ENCODE measurements at regions not wholly inside any gene's neighbourhood (a gene's known extent, or its start where the extent isn't known, plus 50 kb on each side); places are given as distances from the start of the nearest gene placed in this dataset.

DNA sequence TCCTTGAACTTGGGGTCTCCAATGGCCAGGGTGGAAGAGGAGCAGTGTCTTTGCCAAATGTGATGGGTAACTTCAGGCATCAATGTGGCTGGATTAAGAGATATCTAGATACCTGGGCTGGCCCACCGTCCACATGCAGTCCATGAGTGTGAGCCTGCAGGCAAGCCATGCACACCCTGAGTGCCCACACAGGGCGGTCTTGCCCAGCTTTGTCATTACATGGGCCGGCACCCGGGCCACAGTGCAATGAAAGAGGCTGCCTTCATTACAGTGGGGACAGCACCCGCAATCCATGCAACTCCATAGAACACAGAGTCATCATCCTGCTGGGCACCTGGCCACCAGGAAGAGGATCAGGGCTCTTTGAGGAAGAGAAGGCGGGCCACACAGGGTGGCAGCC, 263.8 kb upstream of the IRX1 start:
- TF ChIP-seq, protein P1, sequence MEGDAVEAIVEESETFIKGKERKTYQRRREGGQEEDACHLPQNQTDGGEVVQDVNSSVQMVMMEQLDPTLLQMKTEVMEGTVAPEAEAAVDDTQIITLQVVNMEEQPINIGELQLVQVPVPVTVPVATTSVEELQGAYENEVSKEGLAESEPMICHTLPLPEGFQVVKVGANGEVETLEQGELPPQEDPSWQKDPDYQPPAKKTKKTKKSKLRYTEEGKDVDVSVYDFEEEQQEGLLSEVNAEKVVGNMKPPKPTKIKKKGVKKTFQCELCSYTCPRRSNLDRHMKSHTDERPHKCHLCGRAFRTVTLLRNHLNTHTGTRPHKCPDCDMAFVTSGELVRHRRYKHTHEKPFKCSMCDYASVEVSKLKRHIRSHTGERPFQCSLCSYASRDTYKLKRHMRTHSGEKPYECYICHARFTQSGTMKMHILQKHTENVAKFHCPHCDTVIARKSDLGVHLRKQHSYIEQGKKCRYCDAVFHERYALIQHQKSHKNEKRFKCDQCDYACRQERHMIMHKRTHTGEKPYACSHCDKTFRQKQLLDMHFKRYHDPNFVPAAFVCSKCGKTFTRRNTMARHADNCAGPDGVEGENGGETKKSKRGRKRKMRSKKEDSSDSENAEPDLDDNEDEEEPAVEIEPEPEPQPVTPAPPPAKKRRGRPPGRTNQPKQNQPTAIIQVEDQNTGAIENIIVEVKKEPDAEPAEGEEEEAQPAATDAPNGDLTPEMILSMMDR (IDR thresholded peaks at IDR 0.05; ENCODE audit: poor library complexity, severe bottlenecking): no peak
- no peaks in the 10 kb centered on the region for H3K36me3 ChIP-seq (ENCODE audit: low read depth)
- H3K27ac ChIP-seq (ENCODE audit: poor library complexity, severe bottlenecking): no peak overlapping the region
- DNase-seq (ENCODE audit: low spot score) (no peak), ATAC-seq (ENCODE audit: low read depth) (no peak)
- no peaks in the 10 kb centered on the region for H3K27me3 ChIP-seq (ENCODE audit: insufficient read depth, poor library complexity, severe bottlenecking)
- H3K4me1 ChIP-seq (ENCODE audit: insufficient read depth, poor library complexity, severe bottlenecking): no peaks in the 10 kb centered on the region
- peaks cover 4% of the 10 kb centered on the region for H3K9me3 ChIP-seq (ENCODE audit: severe bottlenecking)
- H3K4me3 ChIP-seq (ENCODE audit: severe bottlenecking): no peak overlapping the region

DNA sequence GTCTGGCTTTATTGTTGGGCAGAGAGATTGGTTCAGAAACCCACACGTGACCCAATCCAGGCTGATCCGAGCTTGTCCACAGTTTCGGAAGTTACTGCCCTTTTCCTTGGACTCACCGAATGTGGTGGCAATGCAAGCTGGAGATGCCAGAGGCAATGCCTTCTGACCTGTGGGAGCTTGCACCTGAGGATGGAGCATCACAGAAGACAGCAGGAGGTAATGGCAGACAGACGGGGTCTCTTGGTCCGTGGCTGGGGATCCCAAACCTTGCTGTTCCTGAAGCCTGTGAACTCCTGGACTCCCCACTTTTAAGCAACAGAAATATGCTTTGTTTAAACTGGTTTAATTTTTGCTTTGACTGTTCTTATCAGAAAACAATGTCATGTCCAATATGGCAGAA, 265.2 kb upstream of the IRX1 start:
- no peaks in the 10 kb centered on the region for H3K27me3 ChIP-seq (ENCODE audit: insufficient read depth, poor library complexity, severe bottlenecking)

DNA sequence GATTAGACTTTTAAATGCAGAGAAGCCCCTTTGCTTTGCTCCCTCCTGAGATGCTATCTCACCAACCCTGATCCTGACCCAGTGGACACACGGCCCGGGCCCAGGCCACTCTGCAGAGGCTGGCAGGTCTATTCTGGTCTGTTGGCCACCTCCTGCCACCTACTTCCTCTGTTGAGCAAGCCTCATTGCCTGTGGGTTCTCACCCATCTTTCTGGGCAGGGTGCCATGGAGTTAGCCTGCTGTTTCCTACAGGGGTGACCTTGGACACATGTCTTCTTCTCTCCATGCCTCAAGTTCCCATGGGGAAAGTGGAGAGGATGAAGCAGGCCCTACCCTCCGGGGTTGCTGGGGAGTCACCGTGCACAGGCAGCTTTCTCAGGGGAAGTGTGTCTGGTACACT, 266.2 kb upstream of the IRX1 start:
- ATAC-seq (ENCODE audit: low read depth): no peak
- DNase-seq (ENCODE audit: low spot score): no peak
- no peaks in the 10 kb centered on the region for H3K4me1 ChIP-seq (ENCODE audit: insufficient read depth, poor library complexity, severe bottlenecking)
- TF ChIP-seq, protein P1 (IDR thresholded peaks at IDR 0.05; ENCODE audit: poor library complexity, severe bottlenecking): no peak
- no peak overlapping the region for H3K27ac ChIP-seq (ENCODE audit: poor library complexity, severe bottlenecking)
- H3K4me3 ChIP-seq (ENCODE audit: severe bottlenecking): no peak overlapping the region
- no peaks in the 10 kb centered on the region for H3K9me3 ChIP-seq (ENCODE audit: severe bottlenecking)
- H3K27me3 ChIP-seq (ENCODE audit: insufficient read depth, poor library complexity, severe bottlenecking): no peaks in the 10 kb centered on the region
- H3K36me3 ChIP-seq (ENCODE audit: low read depth): no peaks in the 10 kb centered on the region

More for the DNA sequence above, 265.2 kb upstream of the IRX1 start:
- Histone ChIP-seq H3K9me3 (ENCODE audit: severe bottlenecking) (no peaks in the 10 kb centered on the region), H3K27ac (ENCODE audit: poor library complexity, severe bottlenecking) (no peak overlapping the region), H3K36me3 (ENCODE audit: low read depth) (no peaks in the 10 kb centered on the region), H3K4me1 (ENCODE audit: insufficient read depth, poor library complexity, severe bottlenecking) (no peaks in the 10 kb centered on the region), H3K4me3 (ENCODE audit: severe bottlenecking) (no peak overlapping the region)
- TF ChIP-seq, protein P1 (IDR thresholded peaks at IDR 0.05; ENCODE audit: poor library complexity, severe bottlenecking): no peak
- DNase-seq (ENCODE audit: low spot score) (no peak), ATAC-seq (ENCODE audit: low read depth) (no peak)

- Histone ChIP-seq H3K27me3 (ENCODE audit: insufficient read depth, poor library complexity, severe bottlenecking) (no peaks in the 10 kb centered on the region), H3K27ac (ENCODE audit: poor library complexity, severe bottlenecking) (no peak overlapping the region), H3K4me1 (ENCODE audit: insufficient read depth, poor library complexity, severe bottlenecking) (no peaks in the 10 kb centered on the region), H3K36me3 (ENCODE audit: low read depth) (no peaks in the 10 kb centered on the region), H3K9me3 (ENCODE audit: severe bottlenecking) (no peaks in the 10 kb centered on the region), H3K4me3 (ENCODE audit: severe bottlenecking) (no peak overlapping the region)
- TF ChIP-seq, protein P1 (IDR thresholded peaks at IDR 0.05; ENCODE audit: poor library complexity, severe bottlenecking): no peak
- no peak for ATAC-seq (ENCODE audit: low read depth)
- DNase-seq (ENCODE audit: low spot score): no peak
Observed at GRCh38 chr5:3326841-3327232, 268.8 kb upstream of the IRX1 start.

- H3K27ac ChIP-seq (ENCODE audit: poor library complexity, severe bottlenecking): peak overlapping the region; percentile 50
- no peaks in the 10 kb centered on the region for H3K4me1 ChIP-seq (ENCODE audit: insufficient read depth, poor library complexity, severe bottlenecking)
- no peak for DNase-seq (ENCODE audit: low spot score)
- H3K27me3 ChIP-seq (ENCODE audit: insufficient read depth, poor library complexity, severe bottlenecking): no peaks in the 10 kb centered on the region
- TF ChIP-seq, protein P1 (IDR thresholded peaks at IDR 0.05; ENCODE audit: poor library complexity, severe bottlenecking): no peak
- no peak for ATAC-seq (ENCODE audit: low read depth)
- H3K36me3 ChIP-seq (ENCODE audit: low read depth): no peaks in the 10 kb centered on the region
- H3K4me3 ChIP-seq (ENCODE audit: severe bottlenecking): no peak overlapping the region
- no peaks in the 10 kb centered on the region for H3K9me3 ChIP-seq (ENCODE audit: severe bottlenecking)
Observed at GRCh38 chr5:3325972-3326840, 269.4 kb upstream of the IRX1 start.

All from RWPE2 (cell line).